Breast epithelium (tissue), 3 donors: ENCODE measurements at regions not wholly inside any gene's neighbourhood (a gene's known extent, or its start where the extent isn't known, plus 50 kb on each side); places are given as distances from the start of the nearest gene placed in this dataset.

Experiments used
- POLR2A ChIP-seq: fragments of 450-650 bp; IDR thresholded peaks from one replicate; pipeline ENCODE4 v1.6.1; 2016; ENCODE audit warnings: antibody characterized with exemption, mild to moderate bottlenecking, moderate library complexity
- POLR2AphosphoS5 ChIP-seq, 3 donors: sonication (generic); formaldehyde crosslinking; IDR thresholded peaks; one replicate each; pipeline ENCODE4 v1.6.1; 2017; ENCODE audit warnings: antibody characterized with exemption in 3 of 3
- TF ChIP-seq, protein P1 (sequence below), 3 donors: fragments of 450-650 bp; IDR thresholded peaks; one replicate each; pipeline ENCODE4 v1.5.1; 2016 to 2017; ENCODE audit warnings: antibody characterized with exemption in 3 of 3, mild to moderate bottlenecking in 3 of 3, moderate library complexity in 3 of 3

DNA sequence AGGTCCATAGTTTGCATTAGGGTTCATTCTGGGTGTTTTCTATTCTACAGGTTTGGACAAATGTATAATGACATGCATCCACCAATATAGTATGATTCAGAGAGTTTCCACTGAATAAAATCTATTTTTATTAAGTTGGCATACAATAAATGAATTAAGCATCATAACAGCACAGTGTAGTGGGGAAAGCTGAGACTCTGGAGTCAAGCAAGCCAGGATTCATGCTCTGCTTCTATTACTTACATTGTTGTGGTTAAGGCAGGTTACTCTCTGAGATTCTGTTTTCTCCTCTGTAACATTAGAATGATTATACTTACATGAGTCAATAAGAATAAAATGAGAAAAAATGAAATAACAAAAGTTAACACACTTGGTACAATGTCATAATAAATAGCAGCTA, 131.3 kb downstream of the SLC30A10 start:
- TF ChIP-seq POLR2AphosphoS5 (IDR thresholded peaks at IDR 0.05): no peak
- TF ChIP-seq, protein P1, sequence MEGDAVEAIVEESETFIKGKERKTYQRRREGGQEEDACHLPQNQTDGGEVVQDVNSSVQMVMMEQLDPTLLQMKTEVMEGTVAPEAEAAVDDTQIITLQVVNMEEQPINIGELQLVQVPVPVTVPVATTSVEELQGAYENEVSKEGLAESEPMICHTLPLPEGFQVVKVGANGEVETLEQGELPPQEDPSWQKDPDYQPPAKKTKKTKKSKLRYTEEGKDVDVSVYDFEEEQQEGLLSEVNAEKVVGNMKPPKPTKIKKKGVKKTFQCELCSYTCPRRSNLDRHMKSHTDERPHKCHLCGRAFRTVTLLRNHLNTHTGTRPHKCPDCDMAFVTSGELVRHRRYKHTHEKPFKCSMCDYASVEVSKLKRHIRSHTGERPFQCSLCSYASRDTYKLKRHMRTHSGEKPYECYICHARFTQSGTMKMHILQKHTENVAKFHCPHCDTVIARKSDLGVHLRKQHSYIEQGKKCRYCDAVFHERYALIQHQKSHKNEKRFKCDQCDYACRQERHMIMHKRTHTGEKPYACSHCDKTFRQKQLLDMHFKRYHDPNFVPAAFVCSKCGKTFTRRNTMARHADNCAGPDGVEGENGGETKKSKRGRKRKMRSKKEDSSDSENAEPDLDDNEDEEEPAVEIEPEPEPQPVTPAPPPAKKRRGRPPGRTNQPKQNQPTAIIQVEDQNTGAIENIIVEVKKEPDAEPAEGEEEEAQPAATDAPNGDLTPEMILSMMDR (IDR thresholded peaks at IDR 0.05): no peak
- TF ChIP-seq POLR2A: no peak
